ELF-1 (cell line): ENCODE measurements at regions not wholly inside any gene's neighbourhood (a gene's known extent, or its start where the extent isn't known, plus 50 kb on each side); places are given as distances from the start of the nearest gene placed in this dataset.

Source experiments
- DNase-seq: peaks from one replicate; pipeline ENCODE4 v3.0.0-alpha.2; 2016; ENCODE audit warnings: low read depth, low spot score

DNA sequence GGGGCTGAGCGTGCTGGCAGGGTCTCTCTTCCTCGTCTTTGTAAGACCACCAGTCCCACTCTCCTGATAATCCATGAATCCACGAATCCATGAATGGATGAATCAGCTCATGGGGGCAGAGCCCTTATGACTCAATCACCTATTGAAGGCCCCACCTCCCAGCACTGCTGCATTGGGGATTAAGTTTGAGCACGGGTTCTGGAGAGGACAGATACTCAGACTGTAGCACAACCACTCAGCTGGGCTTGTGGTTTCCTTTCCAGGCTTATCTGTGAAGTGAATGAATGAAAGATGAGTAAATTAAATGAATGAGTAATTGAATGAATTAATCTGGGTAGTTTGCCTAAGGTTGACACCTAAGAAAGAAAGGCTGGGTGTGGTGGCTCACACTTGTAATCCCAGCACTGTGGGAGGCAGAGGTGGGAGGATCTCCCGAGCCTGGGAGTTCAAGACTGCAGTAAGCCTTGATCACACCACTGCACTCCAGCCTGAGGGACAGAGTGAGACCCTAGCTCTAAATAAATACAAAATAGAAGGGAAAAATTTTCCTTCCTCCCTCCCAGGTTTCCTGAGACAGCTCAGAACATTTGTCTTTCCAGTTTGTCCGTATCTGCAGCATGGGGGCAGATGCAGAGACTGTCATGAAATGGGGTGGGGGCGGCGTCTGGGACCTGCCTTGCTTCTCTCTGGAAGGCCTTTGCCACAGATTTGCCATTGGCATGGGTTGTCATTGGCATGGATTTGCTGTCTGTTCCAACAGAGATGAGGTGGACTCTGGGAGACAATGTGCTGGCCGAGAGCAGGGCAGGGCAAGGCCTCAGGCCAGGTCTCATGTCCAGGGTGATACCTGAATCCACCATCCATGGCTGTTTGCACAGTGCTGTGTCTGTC is 187.7 kb upstream of the C1orf174 start:
- no peak for DNase-seq

DNA sequence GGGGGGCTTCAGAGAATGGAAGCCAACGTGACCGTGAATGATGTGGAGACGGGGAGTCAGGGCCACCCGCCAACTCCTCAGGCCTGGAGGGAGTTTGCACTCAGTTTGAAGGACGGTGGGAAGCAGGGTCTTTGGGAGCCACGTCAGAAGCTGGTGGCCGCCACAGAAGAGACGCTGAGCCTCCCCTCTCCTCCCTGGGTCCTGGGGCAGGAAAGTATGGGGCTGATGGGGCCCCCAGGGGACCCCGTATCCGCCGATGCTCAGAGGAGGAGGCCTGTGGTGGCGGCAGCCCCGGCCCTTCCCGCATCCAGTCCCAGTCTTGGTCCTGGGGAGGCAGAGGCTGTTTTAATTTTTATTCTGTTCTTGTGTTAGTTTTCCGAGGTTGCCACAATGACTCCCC is 188.6 kb upstream of the C1orf174 start:
- no peak for DNase-seq

DNA sequence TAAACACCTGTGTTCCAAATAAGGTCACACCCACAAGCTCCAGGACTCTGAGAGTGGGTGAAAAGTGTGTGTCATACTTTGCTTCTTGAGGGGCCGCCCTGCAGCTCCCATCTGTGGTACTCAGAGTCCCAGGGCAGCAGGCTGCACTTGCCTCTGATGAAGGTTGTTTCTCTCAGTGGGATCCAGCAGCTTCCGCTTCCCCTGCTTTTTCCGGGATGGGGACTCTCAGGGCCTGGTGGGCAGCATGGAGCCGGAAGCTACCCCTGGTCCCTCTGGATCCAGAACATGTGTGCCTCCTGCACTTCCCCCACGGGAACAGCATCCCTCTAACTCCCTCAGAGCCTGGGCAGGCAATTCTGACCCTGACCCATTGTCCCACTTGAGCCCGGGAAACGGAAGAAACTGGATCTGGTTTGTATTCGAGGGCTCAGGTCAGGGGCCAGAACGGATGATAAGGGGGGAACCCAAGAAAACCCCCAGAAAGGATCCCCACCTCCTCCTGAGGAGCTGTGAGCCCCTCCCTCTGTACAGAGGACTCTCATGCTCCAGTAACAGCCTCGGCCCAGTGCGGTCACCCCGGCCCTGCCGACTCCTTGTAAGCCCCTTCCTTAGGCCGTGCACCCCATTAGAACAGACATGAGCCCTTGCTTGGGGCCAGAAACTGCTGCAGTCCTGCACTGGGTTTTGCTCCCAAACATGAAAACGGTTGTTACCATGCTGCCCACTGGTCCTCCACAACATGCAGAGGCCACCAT is 189.5 kb upstream of the C1orf174 start:
- no peak for DNase-seq

DNA sequence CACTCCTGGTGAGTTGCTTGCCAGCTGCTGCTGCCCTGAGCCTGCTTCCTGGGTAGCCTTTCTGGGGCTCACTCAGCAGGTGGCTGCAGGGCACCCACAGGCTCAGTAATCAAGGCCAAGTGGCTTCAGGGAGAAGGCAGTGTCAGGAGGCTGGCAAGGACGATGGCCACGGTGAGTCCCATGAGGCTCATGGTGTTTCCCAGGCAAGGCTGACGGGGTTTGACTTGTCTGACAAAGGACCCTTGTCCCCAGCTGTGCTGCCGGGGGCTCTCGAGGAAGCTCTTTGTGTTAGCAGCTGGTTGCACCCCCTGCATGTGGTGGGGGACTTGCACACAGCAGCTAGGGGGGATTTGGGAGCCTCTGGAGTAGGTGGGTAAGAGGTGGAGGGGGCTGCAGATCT is 190.5 kb upstream of the C1orf174 start:
- DNase-seq = no peak

DNA sequence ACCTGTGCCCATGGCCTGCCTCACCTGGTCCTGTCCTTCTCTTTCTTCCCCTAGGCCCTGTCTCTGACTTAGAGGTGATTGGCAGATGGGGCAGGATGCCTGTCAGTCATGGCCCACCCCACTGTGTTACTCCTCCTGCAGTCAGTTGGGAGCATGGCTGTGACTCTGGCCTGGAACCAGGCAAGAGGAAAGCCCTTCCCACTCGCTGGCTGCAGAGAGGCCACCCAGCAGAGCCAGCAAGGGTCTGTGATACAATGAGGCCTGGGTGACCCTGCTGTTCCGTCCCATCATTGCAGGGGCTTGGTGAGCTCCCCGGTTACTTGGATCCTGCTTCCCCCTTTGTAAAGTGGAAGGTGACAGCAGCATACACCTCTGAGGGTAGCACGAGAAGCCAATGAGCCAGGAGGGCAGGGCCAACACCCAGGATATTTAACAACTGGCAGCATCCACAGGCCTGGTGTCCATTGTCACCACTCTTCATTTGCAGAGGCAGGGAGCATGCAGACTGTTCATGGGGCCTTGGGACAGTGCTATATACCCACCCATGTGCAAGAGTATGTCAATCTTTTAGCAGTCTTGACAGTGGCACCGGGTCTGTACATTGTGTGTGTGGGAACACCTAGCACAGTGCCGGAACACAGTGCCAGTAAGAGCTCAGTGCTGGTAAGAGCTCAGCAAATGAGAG is 191.0 kb upstream of the C1orf174 start:
- no peak for DNase-seq

DNA sequence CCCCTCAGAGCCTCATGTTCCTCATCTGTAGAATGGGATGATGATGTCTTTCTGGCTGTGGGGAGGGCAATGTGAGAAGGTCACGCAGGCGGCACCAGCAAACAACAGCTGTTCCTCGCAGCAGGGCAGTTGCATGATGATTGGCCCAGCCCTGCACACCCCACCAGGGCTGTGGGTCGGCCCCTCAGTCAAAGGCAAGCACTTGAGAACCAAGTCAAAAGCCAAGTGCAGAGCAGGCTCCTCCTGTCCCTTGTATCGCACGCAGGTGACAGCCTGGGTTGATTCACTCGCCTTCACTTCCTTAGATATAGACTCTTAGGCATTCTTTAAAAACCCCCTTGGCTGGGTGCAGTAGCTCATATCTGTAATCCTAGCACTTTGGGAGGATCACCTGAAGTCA is 191.9 kb upstream of the C1orf174 start:
- no peak for DNase-seq

DNA sequence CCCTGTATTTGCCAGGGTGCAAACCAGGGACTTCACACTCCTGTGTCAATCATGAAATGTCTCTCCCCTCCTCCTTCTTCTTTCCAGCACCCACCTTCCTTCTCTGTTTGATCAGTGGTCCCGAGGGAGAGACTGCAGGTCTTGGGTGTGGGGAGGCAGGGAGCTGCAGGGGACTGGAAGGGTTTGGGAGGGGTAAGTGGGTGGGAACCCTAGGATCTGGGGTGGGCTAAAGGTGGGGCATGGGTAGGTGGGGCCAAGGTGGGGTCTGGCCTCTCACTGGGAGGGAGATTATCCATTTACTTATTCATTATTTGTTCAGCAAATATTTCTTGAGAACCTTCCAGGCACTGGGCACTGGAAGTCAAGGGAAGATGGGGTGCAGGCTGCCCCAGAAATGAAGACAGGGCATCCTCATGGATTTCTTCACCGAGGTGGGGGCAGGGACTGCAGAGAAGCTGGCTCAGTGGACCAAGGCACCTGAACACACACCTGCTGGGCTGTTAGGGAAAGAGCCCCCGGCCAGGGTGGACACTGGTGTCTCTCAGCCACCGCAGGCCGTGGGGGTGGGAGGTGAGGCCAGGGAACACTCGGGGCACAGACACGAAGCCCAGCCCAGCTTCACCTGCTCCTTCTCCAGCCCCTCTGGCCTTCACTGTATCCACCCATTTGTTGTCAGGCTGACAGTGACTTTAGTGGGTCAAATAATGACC is 193.9 kb upstream of the C1orf174 start:
- DNase-seq = no peak

DNA sequence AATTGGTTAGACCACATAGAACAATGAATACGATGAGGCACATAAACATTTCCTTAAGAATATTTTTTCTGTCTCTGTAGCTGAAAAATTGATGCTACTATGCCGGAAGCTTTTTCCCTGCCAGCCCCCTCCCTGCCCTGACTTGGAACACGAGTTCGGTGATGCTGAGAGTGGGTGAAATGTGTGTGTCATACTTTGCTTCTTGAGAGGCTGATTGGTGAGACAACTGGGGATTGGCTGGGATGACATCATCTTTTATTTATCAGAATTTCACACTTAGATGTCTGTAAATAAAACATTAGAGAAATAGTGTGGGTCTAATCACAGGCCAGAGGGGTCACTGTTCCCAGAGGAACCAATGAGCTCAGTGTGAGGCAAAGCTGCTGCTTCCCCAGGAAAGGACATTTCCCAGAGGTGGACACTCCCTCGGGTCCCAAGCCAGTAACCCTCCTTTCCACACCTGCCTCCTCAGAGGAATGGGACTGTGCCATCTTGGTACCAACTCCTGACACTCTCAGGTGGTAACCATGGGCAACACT is 195.4 kb upstream of the C1orf174 start:
- no peak for DNase-seq

DNA sequence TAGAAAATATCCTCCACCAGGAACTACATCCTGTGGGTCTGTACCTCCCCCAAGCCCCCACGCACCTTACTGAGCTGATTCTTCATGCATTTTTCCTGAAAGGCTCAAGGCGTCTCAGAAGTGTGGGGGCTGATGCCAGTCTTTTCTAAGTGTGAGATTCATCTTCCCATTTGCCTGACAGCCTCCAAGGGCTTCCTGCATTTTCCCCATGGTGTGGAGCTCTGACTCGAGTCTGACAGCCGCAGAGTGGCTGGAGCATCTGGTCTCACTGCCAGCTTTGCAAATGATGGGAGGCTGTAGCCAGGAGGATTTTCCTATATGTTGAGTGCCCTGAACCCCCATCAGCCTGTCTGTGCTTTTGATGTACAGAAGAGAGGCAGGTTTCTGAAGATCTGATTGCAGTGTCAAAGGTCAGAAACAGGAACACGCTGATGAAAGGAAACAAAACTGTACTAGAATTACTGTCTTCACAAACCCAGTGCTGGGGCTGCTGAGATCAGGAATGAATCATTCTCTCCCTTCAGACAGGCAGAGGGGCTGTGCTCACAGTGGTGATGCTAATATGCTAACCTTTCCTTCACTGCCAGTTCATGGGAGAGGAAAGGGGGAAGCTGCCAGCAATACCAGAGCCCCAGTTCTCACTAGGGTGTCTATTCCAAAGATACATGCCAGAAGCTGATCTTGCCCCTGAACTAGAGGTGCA is 201.5 kb upstream of the C1orf174 start:
- no peak for DNase-seq

DNA sequence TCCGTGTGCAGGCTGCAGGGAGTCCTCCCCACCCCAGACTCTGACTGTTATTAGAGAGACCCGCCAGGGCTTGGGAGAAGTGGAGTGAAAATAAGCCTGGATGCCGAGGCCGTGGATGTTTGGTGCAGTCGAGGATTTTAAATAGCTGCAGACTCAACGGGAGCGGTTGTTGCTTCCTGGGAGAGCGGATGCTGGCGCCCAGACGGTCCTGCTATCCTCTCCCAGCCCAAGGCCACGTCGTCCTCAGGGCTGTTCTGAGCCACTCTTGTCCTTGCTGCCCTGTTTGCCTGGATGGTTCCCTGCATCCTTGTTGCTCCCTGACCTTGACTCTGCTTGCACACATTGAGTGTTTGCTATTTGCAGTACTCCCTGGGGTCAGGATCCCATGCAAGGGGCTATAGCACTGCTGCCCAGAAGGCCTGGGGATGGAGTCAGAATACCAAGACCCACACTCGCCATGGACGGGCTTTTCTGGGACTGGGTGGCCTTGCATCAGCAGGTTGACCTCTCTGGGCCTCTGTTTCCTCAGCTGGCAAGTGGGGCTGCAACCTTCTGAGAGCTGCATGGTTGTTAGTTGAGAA is 205.3 kb upstream of the C1orf174 start:
- no peak for DNase-seq

DNA sequence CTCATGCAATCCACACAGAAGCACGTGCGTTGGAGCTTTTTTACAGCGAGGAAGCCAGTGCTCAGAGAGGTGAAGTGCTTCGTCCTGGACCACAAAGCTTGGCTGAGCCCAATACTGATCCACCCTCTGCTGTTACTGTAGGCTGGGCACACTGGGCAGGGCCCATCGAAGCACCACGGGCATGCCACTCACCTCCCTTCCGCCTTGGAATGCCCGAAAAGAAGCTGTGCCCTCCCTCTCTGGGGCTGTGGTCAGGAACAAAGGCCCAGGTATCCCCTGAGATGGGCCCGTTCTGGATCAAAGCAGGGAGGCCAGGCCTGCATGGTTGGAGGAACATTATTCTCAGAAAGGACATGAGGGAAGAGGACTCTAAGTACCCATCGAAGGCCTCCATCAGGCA is 206.7 kb upstream of the C1orf174 start:
- DNase-seq = no peak

DNA sequence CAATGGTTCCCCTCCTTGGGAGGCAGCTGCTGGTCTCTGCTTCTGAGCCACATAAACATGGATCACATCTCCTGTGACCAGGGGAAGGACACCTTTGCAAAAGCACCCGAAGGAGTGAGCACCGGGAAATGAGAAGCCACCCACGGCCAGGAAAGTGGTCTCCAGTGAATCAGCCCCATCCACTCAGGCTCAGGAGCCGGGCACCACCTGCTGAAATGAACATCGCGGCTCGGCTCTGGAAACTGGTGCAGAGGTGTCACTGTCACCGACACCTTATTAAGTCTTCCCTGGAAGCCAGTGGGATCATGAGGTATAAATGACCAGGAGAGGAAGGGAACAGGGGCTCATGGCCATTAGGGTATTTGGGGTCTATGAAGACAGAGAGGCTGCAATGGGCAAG is 207.2 kb upstream of the C1orf174 start:
- no peak for DNase-seq

DNA sequence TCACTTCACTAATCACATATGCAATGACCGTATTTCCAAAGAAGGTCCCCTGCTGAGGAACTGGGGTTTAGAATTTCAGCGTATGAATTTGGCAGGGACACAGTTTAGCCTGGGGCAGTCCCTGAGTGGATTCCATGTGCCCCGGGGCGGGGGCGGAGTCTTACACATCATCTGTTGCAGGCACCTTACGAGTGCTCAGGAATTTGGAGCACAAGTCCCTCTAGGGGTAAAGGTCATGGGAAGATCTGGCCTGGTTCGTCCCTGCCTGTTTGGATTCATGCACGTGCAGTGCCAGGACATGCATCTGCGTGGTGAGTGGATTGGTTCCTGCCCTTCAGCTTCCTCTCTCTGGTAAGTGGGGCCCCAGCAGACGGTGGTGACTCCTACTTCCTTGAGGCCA is 208.3 kb upstream of the C1orf174 start:
- peak; percentile 89 for DNase-seq

DNA sequence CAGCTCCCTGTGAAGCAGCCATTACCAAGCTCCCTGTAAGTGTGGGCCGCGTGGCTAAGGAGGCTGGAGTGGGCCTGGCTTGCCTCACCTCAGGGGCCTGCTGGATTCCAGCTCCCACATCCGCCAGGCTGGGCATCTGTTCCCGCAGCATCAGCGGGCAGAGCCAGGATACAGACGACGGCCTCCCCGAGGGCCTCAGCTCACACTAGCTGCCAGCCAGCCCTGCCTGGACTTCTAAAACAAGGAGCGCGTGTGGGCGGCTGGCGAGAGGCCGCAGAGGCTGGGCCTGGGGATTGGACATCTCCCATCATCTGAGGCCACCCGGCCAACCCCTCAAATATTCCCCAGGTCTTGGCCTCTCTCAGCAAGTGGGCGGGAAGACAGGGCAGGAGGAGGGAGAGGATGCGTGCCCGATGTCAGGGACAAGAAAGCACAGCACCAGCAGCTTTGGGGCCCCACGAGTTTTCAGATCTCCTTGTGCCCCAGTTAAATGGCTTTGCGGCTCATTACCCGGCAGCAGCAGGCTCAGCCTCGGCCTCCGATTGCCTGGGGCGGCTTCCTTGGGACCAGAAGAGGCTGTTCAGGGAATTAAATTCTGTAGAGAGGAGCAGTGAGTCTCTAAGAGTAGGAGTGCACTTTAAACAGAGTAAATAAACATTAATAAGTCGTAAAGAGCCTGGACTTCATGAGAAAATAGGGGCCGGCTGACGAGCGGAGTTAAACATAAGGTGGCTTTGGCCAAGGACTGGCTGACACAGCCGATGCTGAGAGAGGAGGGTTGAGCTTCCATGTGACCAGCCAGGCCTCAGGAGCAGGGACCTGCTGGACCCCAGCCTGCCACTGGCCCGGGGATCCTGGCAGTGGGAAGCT is 208.9 kb upstream of the C1orf174 start:
- peak; percentile 41 for DNase-seq

DNA sequence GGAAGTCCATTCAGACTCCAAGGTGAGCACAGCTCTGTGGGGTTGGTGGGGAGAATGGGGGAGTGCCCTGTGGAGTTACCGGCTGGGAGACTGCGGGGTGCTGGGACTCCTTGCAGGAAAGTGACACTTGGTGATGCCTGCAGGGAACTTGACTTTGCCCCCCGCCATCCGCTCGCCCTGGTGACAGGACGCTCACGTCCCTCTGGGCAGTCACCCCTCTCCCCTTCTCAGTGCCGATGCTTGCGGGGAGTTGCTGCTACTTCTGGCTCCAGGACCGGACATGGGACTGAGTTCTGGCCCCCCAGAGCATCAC is 209.5 kb upstream of the C1orf174 start:
- DNase-seq = no peak

DNA sequence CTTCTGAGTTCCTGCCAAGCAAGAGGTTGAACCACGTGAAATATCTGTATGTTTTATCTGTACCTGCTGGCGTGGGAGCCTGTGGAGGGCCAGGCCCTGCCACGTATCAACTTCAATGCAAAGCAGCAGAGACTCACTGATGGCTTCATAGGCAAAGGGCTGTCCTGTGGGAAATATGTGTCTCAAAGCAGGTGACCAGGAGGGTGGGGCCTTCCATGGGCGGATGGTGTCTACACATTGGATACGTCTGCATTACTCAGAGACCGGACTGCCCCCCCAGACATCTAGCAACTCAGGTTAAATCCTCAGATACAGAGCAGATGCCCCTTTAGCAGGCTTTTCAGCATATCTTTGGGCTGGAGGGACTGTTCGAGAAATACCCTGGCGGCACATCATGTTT is 210.8 kb upstream of the C1orf174 start:
- DNase-seq = no peak

DNA sequence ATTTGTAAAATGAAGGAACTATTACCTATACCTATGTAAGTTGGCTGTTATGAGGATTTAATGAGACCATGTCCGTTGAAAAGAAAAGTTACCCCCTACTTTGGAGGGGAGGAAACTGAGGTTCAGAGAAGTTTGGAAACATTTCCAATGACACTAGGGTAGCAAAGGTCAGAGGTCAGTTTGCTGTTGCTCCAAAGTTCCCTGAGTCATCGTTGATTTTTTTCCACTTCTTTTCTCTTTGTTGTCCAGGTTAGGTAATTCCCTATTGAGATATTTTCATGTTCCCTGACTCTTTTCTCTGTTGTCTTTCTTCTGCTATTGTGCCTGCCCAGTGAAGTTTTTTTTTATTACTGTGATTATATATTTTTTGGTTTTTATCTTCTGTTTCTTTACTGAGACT is 213.8 kb upstream of the C1orf174 start:
- no peak for DNase-seq

DNA sequence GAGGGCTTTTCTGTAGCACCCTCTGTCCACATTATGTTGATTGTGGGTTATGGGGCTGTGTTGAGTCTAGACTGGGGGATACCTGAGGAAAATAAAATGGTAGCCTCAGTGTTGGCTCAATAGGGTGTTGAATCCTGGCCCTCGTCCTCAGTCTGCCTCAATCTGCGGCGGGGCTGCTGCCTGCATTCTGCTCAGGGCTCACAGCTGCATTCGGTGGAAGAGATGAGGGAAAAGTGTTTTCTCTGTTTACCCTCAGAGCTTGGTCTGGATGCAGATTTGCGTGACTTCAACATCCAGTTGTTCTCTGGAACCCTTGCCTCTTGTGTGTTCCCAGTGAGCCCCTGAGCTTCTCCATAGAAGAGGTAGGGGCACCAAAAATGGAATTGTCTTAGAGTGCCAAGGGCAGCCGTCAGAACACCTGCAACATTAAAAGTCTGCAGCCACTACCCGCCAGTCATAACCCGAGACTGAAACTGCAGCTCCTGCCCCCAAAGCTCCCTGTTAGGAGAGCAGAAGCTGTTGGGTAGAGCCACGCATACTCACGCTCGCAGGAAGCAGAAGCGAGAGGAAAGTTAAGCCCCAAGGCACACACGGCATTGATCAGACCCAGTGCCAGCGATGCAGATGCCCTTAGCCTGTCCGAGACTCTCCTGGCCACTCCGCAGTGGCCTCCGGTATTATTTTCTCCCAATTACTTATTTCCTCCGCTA is 215.3 kb upstream of the C1orf174 start:
- DNase-seq = no peak

DNA sequence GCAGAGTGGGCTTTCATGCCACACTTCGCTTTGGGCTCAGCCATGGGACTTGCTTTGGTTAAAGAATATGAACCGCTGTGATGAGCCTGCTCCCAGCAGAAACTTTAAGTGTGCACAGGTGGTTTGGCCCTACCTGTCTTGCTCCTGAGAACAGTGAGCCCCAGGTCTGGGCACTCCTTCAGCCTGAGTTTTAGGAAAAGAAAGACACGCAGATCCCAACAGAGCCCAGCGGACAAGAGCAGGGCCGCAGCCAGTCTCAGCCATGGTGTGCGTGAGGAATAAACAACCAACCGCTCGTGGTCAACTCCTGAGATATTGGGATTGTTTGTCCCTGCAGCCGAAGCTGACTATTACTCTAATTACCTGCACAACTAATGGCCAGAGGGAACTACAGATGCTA is 217.1 kb upstream of the C1orf174 start:
- no peak for DNase-seq
